GM12864 (cell line): ENCODE measurements at regions not wholly inside any gene's neighbourhood (a gene's known extent, or its start where the extent isn't known, plus 50 kb on each side); places are given as distances from the start of the nearest gene placed in this dataset.

Experiments used
- DNase-seq: peaks from one replicate; pipeline ENCODE4 v3.0.0-alpha.2; 2011; ENCODE audit warnings: low read depth
- H3K4me3 ChIP-seq: 2 replicates; pipeline ENCODE4 v1.5.1; 2011; ENCODE audit warnings: mild to moderate bottlenecking, low read depth, low read length, control low read depth
- TF ChIP-seq, protein P1 (sequence below): IDR thresholded peaks from 2 replicates; pipeline ENCODE4 v1.5.1; 2011; ENCODE audit warnings: low read depth, mild to moderate bottlenecking, moderate library complexity, low read length, control low read depth, inconsistent platforms; ENCODE audit errors: missing control alignments

DNA sequence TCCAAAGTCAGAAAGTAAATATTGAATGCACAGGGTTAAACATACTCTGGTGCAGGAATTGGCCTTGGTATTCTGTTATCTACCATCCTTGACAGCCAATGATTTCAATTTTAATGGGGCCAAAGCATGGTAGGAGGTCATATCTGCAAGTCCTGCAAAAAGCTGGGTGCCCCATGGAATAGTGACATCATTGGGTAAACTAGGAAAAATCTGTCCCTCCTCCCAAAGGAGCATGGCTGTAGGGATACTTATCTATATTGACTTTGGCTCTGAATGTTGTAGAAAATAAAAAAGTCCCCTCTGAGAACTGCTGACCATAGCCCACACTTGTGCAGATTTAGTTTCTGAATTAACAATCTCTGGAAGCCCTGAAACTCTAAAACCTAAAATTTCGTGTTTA, 403.2 kb upstream of the SEL1L start:
- no peak for DNase-seq
- H3K4me3 ChIP-seq, result no peak overlapping the region
- TF ChIP-seq, protein P1, sequence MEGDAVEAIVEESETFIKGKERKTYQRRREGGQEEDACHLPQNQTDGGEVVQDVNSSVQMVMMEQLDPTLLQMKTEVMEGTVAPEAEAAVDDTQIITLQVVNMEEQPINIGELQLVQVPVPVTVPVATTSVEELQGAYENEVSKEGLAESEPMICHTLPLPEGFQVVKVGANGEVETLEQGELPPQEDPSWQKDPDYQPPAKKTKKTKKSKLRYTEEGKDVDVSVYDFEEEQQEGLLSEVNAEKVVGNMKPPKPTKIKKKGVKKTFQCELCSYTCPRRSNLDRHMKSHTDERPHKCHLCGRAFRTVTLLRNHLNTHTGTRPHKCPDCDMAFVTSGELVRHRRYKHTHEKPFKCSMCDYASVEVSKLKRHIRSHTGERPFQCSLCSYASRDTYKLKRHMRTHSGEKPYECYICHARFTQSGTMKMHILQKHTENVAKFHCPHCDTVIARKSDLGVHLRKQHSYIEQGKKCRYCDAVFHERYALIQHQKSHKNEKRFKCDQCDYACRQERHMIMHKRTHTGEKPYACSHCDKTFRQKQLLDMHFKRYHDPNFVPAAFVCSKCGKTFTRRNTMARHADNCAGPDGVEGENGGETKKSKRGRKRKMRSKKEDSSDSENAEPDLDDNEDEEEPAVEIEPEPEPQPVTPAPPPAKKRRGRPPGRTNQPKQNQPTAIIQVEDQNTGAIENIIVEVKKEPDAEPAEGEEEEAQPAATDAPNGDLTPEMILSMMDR, result no peak

DNA sequence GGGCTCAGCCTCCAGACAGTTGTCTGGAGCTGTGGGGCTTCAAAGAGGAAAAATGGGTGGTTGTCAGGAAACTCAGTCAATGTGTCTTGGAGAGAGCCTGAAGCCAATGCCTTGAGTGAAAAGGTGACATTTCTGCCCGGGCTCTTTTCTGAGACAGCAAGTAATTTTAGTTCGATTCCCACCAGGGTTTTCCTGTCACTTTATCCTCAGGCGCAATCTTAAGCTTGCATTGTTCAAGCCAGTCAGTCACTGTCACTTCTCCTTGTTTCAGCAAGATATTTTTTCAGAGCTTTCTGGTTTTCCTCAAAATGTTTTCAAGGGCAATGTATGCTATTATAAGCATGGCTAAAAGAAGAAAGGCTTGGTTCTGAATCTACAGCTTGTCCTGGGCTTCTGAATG, 404.7 kb upstream of the SEL1L start:
- no peak overlapping the region for H3K4me3 ChIP-seq
- DNase-seq, result no peak
- TF ChIP-seq, protein P1, result no peak

DNA sequence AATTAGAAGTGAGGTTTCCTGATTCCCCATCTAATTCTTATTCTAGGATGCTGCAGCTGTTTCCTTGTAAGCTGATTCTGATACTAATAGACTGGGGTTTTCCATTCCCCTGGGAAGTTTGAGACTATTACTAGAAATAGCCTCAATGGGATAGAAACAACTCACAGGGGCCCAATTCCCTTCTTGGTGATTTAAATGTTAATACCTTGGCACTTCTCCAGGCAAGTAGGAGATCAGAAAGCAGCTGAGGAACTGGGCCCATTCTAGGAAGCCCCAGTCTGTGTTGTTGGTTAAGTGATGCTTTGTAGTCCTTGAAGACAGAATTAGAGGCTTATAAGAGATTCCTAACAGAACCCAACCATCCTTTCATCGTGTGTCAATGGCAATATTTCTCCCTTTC, 407.0 kb upstream of the SEL1L start:
- TF ChIP-seq, protein P1, result no peak
- no peak for DNase-seq

DNA sequence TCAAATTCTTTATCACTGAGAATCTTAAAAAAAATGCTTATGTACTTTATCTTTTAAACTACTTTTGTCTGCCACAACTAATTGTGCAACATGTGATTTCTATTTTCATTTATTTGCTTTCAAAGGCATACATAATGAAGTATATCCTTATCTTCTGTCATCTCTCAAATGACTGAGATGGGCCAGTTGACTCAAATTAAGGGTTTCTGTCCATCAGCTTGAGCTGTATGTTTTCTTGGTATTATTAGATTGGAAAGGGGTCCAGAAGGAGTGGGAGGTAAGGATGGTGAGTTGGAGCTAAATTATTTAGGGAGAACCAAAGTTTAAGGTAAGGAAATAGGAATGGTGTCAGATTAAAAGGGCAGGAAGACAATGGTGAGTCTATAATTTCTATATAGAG, 408.4 kb upstream of the SEL1L start:
- no peak for DNase-seq
- TF ChIP-seq, protein P1, result no peak
- no peak overlapping the region for H3K4me3 ChIP-seq

More for the DNA sequence above, 407.0 kb upstream of the SEL1L start:
- no peak overlapping the region for H3K4me3 ChIP-seq

DNA sequence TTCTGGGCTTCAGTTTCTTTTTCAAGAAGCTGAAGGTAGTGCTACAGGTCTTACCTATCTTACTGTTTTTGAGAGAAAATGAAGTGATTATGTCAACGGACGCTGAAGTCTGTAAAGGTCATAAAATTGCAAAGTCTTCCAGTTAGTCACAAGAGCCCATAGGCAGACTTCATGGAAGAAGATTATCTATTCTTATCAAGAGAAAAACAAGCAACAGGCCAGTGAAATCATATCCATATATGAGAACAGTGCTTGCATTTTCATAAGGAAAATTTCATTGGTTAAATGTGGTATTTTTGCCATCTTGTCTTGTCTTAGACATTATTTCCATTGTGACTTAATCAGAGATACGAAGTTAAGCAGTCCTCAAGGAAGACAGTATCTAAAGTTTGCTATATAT, 412.7 kb upstream of the SEL1L start:
- no peak for DNase-seq
- TF ChIP-seq, protein P1, result no peak
- no peak overlapping the region for H3K4me3 ChIP-seq

DNA sequence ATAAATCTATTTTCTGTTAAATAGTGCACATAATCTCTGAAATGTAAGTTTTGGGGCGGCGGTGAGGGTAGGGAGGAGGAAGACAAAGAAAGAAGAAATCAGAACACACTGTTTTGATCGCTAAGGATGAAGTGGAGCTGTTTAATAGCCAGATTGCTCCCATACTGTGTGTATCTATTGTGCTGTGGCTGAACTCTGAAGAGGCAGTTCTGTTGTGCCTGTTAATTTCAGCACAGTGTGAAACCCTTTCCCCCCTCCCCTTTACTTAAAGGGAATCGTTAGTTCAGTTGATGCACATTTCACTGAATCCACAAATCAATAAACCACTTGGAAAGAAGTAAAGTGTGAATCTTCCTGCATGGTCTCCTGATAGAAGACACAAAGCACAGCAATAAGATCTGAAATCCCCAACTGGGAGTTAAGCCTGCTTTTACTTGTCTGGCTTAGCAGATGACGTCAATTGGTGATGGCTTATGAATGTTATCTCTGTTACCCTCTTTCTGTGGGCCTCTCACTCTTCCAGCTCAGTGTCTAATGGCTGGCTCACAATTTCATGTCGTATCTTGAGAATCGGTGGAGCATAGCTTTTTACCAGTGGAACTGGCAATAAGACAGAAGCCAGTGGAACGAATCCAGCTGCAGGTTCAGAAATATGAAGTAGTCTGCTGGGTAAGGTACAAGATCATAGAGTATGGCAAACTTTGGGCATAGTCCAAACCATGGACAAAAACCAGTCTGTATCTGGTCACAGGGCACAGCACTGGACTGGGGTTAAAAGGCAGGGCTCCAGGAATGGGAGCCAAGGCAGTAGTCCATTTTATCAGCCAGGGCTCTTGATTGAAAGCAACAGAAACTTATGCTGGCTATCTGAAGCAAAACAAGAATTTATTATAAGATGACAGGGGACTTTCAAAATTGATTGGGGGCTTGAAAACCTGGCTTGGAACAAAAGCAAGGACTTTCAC, 413.5 kb upstream of the SEL1L start:
- TF ChIP-seq, protein P1, result no peak
- DNase-seq, result no peak
- H3K4me3 ChIP-seq, result no peak overlapping the region

DNA sequence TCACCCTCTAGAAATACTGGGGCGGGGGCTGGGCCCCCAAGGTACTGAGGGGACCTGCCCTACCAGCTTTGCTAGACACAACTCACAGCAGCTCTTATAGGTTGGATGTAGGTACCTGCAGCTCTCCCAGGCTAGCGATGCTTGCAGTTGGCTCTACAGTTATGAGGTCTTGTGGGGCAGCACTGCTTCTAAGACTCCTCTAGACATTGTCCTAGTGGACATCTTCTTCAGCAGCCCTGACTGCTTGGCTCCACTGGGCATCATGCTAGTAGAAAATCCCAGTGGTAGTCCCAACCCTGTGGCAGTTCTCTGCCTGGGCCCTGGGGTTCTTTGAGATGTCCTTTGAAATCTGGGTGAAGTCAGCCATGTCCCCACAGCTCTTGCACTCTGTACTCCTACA, 419.3 kb upstream of the SEL1L start:
- no peak for DNase-seq
- H3K4me3 ChIP-seq, result no peak overlapping the region
- TF ChIP-seq, protein P1, result no peak
